Suppressor macrophage treated with lipopolysaccharide for 4 hours (primary cell): ENCODE measurements at regions not wholly inside any gene's neighbourhood (a gene's known extent, or its start where the extent isn't known, plus 50 kb on each side); places are given as distances from the start of the nearest gene placed in this dataset.
"Not testable (repeated sequence)": the region's sequence is repeated elsewhere in the genome, so short reads cannot be mapped to it uniquely, and the experiment has no call there.

ENCODE experiments used
- DNase-seq: peaks from one replicate; pipeline ENCODE4 v3.0.0-alpha.2; 2020

DNA sequence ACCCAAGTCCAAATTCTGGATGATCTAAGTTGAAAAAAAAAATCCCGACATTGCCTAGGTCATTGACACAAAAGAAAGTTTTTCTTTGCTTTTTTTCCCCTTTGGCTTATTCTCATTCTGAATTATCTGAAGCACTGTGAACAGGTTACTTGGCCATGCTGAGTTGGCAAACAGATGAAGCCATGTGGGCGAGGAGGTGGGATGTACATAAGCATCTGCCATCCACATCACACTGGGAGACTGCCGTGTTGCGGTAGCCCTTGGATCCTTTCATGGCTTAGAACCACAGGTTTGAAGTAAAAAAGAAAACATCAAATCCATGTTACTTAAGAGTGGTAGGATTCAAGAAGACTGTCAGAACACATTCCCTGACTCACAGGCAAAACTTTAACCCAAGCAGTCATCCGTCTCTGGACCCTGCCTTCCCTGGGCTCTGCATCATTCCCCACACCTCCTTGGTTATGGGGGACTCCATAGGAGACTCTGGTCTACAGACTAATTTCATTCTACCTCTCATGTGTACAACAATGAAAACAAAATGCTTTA lies 242.5 kb upstream of the SERP2 start:
- no peak for DNase-seq

DNA sequence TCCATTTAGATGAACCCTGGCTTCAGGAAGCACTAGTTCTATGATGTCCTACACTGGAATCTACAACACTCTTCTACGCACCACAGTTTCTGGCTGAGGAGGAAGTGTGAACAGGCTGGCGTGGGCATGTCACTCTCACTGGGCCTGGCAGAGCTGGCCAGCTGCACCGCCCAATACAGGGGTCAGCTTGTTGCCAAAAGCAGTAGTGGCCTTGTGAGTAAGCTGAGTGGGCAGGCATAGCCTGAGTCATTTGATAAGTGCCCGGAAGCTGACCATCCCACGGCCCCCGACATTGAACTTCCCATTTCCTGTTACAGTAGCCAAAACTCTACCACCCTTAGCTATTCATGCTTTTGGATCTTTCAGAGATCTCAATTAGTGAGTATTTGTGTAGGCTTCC lies 240.9 kb upstream of the SERP2 start:
- DNase-seq: peak; percentile 96

DNA sequence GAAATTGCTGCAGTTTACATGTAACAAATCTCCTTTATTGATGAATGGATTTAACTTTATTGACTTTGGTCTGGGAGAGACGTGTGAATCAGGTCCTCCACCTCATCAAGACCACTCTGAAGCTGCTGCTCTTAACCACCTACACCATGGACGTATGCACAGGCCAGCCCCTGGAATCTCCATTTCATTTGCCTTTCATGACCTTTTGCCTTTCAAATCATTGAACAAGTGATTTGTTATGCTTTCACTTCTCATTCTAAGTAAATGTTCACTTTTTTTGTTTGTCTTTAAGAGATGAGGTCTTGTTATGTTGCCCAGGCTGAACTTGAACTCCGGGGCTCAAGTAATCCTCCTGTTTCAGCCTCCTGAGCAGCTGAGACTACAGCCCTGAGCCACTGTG lies 240.0 kb upstream of the SERP2 start:
- peak; percentile 37 for DNase-seq

DNA sequence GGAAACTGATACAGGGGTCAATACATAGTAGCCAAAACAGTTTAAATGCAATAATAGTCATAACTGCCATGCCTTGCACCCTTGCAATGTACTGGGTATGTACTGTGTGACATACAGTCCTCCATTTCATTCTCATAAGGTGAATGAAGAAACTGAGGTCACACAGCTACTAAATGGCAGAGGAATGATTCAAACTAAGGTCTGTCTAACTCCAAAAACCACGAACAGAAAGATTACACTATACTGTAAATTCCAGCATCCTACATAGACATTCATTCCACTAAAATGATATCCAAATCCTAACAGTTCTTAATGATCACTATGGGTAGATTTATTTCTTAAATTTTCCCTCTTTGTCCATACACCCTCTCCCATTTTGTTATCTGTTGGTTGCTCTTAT lies 238.1 kb upstream of the SERP2 start:
- peak; percentile 33 for DNase-seq

DNA sequence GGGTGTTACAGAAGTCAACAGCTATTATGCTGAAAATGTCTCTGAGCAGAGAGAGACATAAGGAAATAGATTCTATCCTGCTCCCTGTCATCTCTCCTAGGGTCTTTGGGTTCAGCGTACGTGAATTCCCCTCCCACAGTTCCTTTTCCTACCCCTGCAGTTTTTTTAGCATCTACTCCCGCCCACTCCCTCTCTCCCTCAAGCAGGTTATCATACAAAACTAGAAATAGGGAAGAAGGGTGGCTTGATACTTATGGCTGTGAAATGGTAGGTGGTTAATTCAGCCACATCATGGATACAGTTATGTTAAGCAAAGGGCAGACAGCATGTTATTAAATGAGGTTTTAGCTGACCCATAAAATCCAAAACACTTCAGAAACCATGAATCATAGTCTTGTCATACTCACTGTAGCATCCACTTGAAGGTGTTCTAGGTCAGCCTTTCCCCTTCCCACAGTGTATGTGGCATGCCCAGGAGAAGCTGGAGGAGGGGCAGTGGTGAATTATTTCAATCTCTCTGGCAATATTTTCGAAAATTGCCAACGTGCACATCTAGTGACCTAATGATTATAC lies 236.8 kb upstream of the SERP2 start:
- peak; percentile 24 for DNase-seq

DNA sequence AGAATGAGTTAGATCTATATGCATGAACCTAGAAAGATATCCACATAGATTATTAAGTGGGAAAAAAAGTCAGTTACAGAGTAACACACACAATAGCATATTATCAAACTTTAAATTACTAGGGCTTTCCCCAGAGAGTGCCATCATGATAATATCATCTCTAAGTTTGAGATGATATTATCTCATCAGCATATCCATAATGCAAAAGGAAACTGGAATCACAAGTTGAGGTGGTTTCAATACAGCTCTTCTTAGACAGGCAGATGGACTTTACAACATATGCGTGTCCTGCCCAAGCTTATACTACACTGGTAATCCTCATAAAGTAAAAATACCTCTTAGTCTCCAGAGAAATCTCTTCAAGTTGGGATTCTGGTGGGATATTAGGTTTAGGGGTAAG lies 236.2 kb upstream of the SERP2 start:
- DNase-seq: peak; percentile 54

DNA sequence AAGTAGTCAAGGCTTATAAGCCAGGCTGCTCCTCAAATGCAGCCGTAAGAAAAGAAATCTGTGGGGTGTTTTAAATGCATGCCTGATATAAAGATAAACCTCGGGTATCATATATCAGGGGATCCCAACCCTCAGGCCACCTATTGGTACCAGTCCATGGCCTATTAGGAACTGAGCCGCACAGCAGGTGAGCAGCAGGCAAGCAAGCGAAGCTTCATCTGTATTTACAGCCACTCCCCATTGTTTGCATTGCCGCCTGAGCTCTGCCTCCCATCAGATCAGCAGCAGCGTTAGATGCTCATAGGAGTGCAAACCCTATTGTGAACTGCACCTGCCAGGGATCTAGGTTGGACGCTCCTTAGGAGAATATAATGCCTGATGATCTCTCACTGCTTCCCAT lies 233.5 kb upstream of the SERP2 start:
- DNase-seq: no peak

DNA sequence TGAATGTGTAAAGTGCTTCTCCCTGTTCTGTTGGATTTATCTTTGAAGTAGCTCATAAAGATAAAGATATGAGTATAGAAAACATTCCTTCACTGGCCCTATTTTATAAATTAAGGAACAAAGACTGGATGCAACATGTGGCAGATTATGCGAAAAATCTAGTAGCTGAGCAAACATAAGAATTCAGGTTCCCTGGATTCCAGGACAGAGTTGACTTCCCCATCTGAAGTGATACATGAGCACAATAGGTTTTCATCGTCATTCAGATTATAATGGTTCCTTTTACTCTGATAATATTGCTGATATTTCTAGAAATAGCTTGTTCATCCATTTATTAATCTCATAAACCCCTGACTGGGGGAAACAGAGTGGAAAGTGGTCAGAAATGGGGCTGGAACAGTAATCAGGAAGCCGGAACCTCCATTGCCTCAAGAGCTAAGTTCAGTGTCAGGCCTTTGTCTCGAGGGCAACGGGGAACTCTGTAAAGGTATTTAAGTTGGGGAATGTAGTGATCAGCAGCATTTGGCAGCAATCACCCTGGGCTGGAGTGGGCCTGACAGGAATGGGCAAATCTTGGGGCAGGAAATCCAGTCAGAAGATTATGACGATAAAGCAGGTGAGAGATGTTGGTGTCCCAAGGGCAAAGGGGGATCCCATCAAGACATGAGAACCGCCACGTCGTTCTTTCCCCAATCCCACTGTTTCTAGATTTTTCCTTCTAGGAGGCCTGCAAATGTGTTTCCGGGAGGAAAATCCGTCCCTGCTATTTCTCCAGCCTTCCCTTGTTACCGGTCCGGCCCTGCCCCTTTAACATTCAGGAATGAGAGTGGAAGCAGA lies 232.5 kb upstream of the SERP2 start:
- peak; percentile 24 for DNase-seq

DNA sequence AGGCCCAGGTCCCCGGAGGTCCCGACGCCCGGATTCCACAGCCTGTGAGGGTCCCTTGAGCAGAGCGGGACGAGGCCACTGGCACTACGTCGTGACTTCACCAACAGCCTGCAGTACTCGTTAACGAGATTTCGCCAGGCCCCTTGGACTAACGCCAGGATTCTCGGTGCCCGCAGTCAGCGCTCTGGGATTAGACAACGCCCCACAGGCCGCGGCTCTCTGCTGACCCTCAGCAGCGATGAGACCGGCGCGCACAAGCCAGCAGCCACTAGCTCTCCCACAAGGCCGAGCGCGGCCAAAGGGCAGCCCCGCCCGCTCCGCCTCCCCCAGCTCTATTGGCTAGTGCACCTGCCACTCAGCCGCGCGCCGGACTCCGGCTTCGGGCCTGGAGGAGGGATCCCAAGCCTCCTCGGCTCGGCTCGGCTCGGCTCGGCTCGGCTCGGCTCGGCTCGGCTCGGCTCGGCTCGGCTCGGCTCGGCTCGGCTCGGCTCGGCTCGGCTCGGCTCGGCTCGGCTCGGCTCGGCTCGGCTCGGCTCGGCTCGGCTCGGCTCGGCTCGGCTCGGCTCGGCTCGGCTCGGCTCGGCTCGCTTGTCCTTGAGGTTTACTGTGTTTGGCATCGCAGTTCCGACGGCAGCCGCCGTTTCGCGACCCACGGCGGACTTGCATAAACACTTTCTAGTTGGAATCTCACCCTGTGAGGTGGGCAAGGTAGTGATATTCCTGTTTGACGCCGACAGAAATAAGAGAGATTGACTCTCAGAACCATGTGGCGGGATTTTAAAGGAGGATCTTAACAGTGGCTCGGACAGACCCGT lies 231.7 kb upstream of the SERP2 start:
- peak; percentile 99 for DNase-seq

DNA sequence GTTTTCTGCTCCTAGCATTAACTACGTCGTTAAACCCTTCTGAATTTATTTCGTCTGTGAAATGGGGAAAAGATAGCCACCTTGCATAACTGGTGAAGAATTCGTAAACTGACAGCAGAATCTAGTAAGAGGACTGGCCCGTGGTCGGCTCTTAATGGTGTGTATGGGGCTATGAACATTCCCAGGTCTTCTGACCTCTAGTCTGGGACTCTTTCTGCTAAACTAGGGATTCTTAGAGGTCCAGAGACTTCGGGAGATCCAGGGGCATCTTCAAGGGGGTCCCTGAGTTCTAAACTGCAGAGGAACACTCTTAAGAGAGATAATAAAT lies 231.1 kb upstream of the SERP2 start:
- no peak for DNase-seq

DNA sequence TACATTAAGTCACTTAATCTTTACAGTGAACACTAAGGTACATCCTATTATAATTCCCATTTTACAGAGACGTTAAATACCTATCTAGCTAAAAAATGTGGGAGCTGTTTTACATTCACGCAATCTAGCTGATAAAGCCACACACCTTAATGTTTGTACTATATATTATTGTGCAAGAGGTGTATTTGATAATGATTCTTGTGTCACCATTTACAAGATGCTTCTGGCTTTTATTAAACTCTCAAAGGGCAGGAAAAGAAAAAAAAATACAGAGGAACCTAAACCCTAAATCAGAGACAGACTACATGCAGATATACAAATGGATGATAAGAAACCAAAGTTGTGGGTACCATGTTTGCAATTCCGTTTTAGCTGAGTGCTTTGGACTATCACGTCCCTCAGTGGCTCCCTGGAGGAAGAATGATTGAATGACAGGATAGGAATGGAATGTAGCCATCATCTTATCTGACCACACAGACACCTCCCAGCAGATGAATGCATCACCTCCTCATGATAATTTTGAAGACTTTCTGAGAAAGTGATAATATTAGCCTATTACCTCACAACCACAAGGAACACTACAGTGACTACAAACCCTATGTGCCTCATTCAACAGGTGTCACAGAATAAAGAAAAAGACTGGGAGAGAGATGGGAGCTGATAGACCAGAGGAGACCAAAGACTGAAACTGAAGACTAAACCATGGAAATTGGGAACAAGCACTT lies 230.5 kb upstream of the SERP2 start:
- peak; percentile 21 for DNase-seq

DNA sequence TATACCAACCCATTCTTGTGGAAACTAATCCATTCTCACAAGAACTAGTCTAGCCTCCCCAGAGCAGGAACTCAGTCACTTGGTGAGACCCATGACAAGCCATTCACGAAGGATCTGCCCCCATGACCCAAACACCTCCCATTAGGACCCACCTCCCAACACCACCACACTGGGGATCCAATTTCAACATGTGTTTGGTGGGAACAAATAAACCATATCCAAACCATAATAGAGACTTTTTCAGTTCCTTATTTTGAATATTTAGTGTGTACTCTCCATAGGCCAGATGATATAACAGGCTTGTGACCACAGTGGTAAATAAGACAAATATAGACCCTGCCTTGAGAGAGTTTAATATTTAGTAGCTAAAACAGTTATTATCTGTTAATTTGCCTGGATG lies 227.5 kb upstream of the SERP2 start:
- peak; percentile 27 for DNase-seq

DNA sequence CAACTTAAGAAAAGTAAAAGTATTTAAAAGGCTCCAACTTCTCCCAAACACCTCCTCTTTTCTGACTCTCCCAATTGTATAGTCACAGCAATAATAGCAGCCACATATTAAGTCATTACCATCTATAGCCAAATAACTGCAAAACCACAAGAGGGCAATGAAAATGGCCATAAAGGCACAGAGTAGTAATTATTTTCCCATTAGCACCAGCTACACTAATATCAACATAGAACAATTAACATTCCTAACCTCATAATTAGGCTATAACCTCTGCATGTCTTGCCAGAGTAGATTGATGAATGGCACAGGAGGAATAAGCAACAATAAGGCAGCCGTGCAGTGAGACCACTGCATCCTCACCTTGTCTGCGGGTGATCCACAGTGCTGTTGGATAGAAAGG lies 226.4 kb upstream of the SERP2 start:
- DNase-seq: no peak

DNA sequence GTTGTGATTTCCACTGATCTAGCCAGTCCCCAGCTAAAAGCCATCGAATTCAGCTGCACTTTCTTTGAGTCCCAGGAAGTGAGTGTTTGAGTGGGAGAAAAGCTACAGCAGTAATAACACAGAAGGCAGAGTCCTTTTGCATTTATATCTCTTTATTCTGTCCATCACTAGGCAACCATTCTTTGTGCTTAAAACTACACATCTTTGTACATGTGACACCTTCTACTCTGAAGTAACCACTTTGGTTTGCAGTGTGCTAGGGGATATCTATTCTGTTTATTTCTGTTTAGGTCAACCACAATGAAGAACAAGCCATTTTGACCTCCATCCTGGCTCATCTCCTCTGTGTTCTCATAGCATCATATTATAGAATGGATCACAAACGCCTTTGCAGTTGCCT lies 226.0 kb upstream of the SERP2 start:
- DNase-seq: no peak

DNA sequence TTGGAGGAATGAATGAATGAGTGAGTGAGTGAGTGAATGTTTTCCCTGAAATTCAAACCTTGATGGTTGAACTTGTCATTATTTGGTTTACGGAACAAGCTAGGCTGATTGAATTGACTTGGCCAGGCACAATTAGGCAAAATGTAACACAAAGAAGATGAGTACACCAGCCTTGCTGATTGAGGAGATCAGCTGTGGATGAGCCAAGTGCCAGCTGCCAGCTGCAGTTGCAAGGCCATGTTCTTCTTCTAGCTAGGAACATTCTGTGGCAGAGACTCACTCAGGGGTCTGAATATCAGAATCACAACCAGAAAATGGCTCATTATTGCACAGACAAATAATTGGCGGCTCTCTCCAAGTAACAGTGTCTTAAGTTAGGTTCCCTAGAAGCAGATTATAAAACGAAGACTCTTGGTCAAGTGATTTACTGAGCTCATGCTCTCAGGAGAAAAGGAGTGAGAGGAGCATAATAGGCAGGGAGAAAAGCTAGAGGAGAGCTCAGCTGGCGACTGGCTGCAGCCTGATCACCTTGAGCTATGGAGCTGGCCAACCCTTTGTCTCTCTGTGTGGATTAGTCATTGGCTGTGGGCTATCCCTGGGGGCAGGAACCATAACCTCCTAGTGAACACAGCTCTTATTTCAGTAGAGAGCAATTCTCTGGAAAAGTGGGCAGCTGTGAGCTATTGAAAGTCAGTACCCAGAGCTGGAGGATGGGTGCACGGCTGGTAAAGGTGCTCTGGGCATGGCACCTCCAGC lies 225.3 kb upstream of the SERP2 start:
- no peak for DNase-seq

DNA sequence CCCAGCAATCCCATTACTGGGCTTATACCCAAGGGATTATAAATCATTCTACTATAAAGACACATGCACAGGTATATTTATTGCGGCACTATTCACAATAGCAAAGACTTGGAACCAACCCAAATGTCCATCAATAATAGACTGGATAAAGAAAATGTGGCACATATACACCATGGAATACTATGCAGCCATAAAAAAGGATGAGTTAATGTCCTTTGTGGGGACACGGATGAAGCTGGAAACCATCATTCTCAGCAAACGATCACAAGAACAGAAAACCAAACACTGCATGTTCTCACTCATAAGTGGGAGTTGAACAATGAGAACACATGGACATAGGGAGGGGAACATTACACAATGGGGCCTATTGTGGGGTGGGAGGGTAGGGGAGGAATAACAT lies 224.4 kb upstream of the SERP2 start:
- DNase-seq: not testable (repeated sequence)

DNA sequence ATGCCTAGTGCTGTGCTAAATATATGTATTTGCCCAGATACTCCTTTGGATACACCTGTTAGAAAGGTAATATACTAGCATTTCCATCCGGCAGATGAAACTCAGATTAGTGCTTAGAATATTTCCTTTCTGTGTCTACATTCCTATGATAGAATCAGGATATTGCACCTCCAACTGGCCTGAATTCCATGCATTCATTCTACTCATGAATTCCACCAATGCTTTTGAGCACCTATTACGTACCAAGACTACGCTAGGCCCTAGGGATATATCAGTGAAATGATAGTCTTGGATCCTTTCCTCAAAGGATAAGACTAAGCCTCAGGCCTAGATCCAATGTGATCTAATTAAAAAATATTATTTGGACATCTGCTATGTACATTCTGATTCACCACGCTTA lies 223.8 kb upstream of the SERP2 start:
- no peak for DNase-seq

DNA sequence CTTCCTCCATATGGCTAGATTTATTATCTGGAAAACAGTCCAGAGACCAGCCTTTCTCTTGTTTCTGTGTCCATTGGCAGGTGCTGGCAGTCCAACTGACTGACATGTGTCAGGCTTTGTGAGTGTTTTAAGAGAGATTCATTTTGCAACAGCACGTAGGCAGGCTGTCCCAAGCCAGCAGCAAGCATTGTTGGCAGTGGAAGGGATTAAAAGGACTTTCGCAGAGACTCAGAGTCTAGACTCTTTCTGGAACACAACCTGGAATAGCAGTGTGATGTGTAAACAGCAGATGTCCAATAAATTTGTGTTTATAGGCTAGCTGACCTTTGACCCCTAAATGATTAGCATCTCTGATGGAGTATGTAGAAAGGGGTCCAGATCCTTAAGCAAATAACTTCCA lies 222.2 kb upstream of the SERP2 start:
- DNase-seq: no peak

DNA sequence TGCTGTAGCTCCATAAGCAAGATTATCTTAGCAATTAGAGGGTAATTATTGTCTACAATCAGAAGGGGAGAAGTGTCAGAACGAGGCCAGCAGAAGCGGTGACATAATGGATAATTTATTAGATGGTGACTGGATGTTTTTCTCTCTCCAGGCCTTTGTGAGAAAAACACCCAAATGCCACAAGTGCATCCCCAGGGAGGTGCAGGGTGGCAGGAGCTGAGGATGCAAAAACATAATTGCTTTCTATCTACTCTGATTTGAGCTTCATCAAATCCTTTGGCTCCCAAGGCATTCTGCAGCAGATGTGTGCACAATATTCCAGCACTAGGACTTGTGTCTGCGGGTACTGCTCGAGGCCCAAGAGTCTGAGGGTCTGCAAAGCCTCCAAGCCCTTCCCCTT lies 220.1 kb upstream of the SERP2 start:
- DNase-seq: no peak

DNA sequence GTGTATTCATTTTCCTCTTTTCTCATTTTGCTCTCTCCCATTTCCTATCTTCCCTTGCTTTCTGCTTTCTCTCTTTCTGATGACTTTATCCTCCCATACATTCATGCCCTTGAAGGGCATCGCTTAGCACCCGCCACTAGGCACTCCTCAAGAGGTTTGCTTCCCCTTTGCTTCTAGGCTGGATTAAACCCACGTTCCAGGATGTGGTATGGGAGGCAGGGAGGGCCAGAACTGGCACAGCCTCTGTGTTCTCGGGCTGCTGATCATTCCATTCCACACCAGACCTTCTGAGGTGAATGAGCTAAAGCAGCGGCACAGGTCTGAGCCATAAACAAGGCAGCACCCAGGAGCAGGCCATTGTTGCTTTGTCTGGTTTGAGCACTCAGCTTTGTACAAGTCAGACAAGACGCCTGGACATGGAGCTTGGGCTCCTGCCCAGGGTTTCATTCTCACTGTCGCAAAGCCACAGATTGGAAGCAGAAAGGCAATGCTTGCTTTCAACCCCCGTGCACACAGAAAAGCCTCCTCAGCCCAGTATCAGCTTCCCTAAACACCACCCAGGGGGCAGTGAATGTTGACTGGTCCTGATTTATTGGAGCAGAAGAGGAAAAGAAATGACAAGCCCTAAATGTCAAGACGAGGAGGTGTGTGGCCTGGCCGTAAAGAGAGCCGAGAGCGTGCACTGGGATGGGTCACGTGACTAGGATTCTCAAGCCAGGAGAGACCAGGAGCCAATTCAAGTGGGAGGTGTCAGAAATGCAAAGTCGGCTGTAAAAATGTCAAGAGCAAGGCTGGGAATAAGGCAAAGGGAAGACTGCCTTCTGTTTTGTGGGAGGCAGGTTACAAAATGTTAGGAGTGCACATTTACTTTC lies 218.0 kb upstream of the SERP2 start:
- DNase-seq: no peak

DNA sequence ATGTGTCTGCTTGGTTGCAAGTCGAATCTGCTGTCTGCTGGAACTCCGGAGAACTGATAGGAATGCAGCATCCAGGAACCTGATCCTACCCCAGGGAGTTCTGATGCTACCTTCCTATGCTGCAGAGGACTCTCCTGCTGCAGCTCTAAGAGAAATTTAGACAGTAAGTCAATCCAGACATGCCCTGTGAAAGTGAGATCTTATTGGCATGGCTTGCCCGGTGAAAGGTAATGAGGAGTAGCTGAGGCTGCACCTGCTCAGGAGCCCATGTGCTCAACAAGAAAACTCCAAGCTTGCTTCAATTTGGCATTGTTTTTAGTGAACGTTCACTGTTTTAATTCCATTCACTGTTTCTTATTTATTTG lies 217.3 kb upstream of the SERP2 start:
- no peak for DNase-seq
